Stomach smooth muscle (tissue), 2 donors: ENCODE measurements at regions not wholly inside any gene's neighbourhood (a gene's known extent, or its start where the extent isn't known, plus 50 kb on each side); places are given as distances from the start of the nearest gene placed in this dataset.
"Not testable (repeated sequence)": the region's sequence is repeated elsewhere in the genome, so short reads cannot be mapped to it uniquely, and the experiment has no call there.

Source experiments
- H3K27ac ChIP-seq: one replicate; pipeline ENCODE4 v1.7.0; 2013; ENCODE audit warnings: mild to moderate bottlenecking, low read length, inconsistent platforms
- H3K27me3 ChIP-seq, 2 donors: one replicate each; pipeline ENCODE4 v1.7.0; 2013; ENCODE audit warnings: low read length in 2 of 2; ENCODE audit not compliant: insufficient read depth in 2 of 2, control insufficient read depth in 1 of 2
- H3K36me3 ChIP-seq, 2 donors: one replicate each; pipeline ENCODE4 v1.7.0; 2013; ENCODE audit warnings: low read length in 2 of 2; ENCODE audit not compliant: control insufficient read depth in 2 of 2, insufficient read depth in 2 of 2
- H3K4me1 ChIP-seq: one replicate; pipeline ENCODE4 v1.7.0; 2013; ENCODE audit warnings: low read length; ENCODE audit not compliant: control insufficient read depth, insufficient read depth
- H3K4me3 ChIP-seq, 2 donors: one replicate each; pipeline ENCODE4 v1.7.0; 2013; ENCODE audit warnings: low read length in 2 of 2
- H3K9ac ChIP-seq, 2 donors: one replicate each; pipeline ENCODE4 v1.7.0; 2013; ENCODE audit warnings: low read length in 2 of 2, mild to moderate bottlenecking in 1 of 2
- H3K9me3 ChIP-seq, 2 donors: one replicate each; pipeline ENCODE4 v1.7.0; 2013; ENCODE audit warnings: low read length in 2 of 2; ENCODE audit not compliant: control insufficient read depth in 2 of 2
- donor health status: healthy.
- donor health status: Pancreatic carcinoma.

GRCh38 chr6:50962213-50962759 lies 143.6 kb downstream of the TFAP2B start:
- no peak overlapping the region for H3K9ac ChIP-seq
- no peaks in the 10 kb centered on the region for H3K27me3 ChIP-seq
- no peak overlapping the region for H3K27ac ChIP-seq
- no peaks in the 10 kb centered on the region for H3K36me3 ChIP-seq
- no peaks in the 10 kb centered on the region for H3K4me1 ChIP-seq
- no peaks in the 10 kb centered on the region for H3K9me3 ChIP-seq
- H3K4me3 ChIP-seq, result no peak overlapping the region

GRCh38 chr6:50963952-50964351 lies 145.3 kb downstream of the TFAP2B start:
- Histone ChIP-seq H3K27me3 (no peaks in the 10 kb centered on the region), H3K4me1 (no peaks in the 10 kb centered on the region)

GRCh38 chr6:50965495-50965894 lies 146.8 kb downstream of the TFAP2B start:
- Histone ChIP-seq H3K9ac (no peak overlapping the region), H3K4me1 (no peaks in the 10 kb centered on the region), H3K27ac (no peak overlapping the region), H3K9me3 (no peaks in the 10 kb centered on the region), H3K27me3 (no peaks in the 10 kb centered on the region), H3K4me3 (no peak overlapping the region), H3K36me3 (no peaks in the 10 kb centered on the region)

More at GRCh38 chr6:50963952-50964351, 145.3 kb downstream of the TFAP2B start:
- Histone ChIP-seq H3K4me3 (no peak overlapping the region), H3K9ac (no peak overlapping the region), H3K9me3 (no peaks in the 10 kb centered on the region), H3K27ac (no peak overlapping the region), H3K36me3 (no peaks in the 10 kb centered on the region)

GRCh38 chr6:50966532-50966931 lies 147.9 kb downstream of the TFAP2B start:
- no peak overlapping the region for H3K4me3 ChIP-seq
- no peak overlapping the region for H3K27ac ChIP-seq
- H3K36me3 ChIP-seq, result no peaks in the 10 kb centered on the region
- H3K9ac ChIP-seq, result no peak overlapping the region
- H3K27me3 ChIP-seq, result no peaks in the 10 kb centered on the region
- H3K4me1 ChIP-seq, result no peaks in the 10 kb centered on the region
- no peaks in the 10 kb centered on the region for H3K9me3 ChIP-seq

GRCh38 chr6:50966986-50967385 lies 148.3 kb downstream of the TFAP2B start:
- Histone ChIP-seq H3K27ac (no peak overlapping the region), H3K4me3 (no peak overlapping the region), H3K9ac (no peak overlapping the region)

GRCh38 chr6:50968246-50968645 lies 149.6 kb downstream of the TFAP2B start:
- H3K27me3 ChIP-seq, H3K4me3 ChIP-seq, H3K36me3 ChIP-seq, H3K27ac ChIP-seq, H3K4me1 ChIP-seq, H3K9me3 ChIP-seq, H3K9ac ChIP-seq: not testable (repeated sequence)

More at GRCh38 chr6:50966986-50967385, 148.3 kb downstream of the TFAP2B start:
- H3K27me3 ChIP-seq, result no peaks in the 10 kb centered on the region
- H3K9me3 ChIP-seq, result no peaks in the 10 kb centered on the region
- no peaks in the 10 kb centered on the region for H3K4me1 ChIP-seq
- H3K36me3 ChIP-seq, result no peaks in the 10 kb centered on the region

GRCh38 chr6:50970908-50971307 lies 152.2 kb downstream of the TFAP2B start:
- H3K36me3 ChIP-seq, result no peaks in the 10 kb centered on the region
- no peaks in the 10 kb centered on the region for H3K4me1 ChIP-seq
- no peak overlapping the region for H3K9ac ChIP-seq
- no peak overlapping the region for H3K27ac ChIP-seq
- no peak overlapping the region for H3K4me3 ChIP-seq
- no peaks in the 10 kb centered on the region for H3K9me3 ChIP-seq
- H3K27me3 ChIP-seq, result no peaks in the 10 kb centered on the region

- Histone ChIP-seq H3K4me3 (no peak overlapping the region), H3K27ac (no peak overlapping the region), H3K4me1 (no peaks in the 10 kb centered on the region), H3K9me3 (no peaks in the 10 kb centered on the region), H3K9ac (no peak overlapping the region), H3K36me3 (no peaks in the 10 kb centered on the region), H3K27me3 (no peaks in the 10 kb centered on the region)
Observed at GRCh38 chr6:50973464-50973863, 154.8 kb downstream of the TFAP2B start.

- no peaks in the 10 kb centered on the region for H3K27me3 ChIP-seq
- no peaks in the 10 kb centered on the region for H3K4me1 ChIP-seq
- H3K27ac ChIP-seq, result no peak overlapping the region
- no peak overlapping the region for H3K4me3 ChIP-seq
- no peaks in the 10 kb centered on the region for H3K36me3 ChIP-seq
- no peaks in the 10 kb centered on the region for H3K9me3 ChIP-seq
- H3K9ac ChIP-seq, result no peak overlapping the region
Observed at GRCh38 chr6:50974319-50974718, 155.6 kb downstream of the TFAP2B start.

- H3K27me3 ChIP-seq, result no peaks in the 10 kb centered on the region
- H3K4me3 ChIP-seq, result no peak overlapping the region
- H3K27ac ChIP-seq, result no peak overlapping the region
- no peaks in the 10 kb centered on the region for H3K36me3 ChIP-seq
- no peak overlapping the region for H3K9ac ChIP-seq
- no peaks in the 10 kb centered on the region for H3K9me3 ChIP-seq
- H3K4me1 ChIP-seq, result no peaks in the 10 kb centered on the region
Observed at GRCh38 chr6:50975216-50975615, 156.5 kb downstream of the TFAP2B start.

- no peak overlapping the region for H3K27ac ChIP-seq
- H3K9ac ChIP-seq, result no peak overlapping the region
- no peaks in the 10 kb centered on the region for H3K36me3 ChIP-seq
- H3K4me1 ChIP-seq, result no peaks in the 10 kb centered on the region
- no peak overlapping the region for H3K4me3 ChIP-seq
- no peaks in the 10 kb centered on the region for H3K27me3 ChIP-seq
- no peaks in the 10 kb centered on the region for H3K9me3 ChIP-seq
Observed at GRCh38 chr6:50976907-50977306, 158.2 kb downstream of the TFAP2B start.
